ENCODE measurements at regions not wholly inside any gene's neighbourhood (a gene's known extent, or its start where the extent isn't known, plus 50 kb on each side); places are given as distances from the start of the nearest gene placed in this dataset.

- H3K4me3 ChIP-seq (replicated peaks; ENCODE audit: low read depth, low read length) = no peak overlapping the region
- H3K27me3 ChIP-seq (replicated peaks; ENCODE audit: control insufficient read depth, insufficient read depth, low read length) = no peaks in the 10 kb centered on the region
- TF ChIP-seq, protein P1, sequence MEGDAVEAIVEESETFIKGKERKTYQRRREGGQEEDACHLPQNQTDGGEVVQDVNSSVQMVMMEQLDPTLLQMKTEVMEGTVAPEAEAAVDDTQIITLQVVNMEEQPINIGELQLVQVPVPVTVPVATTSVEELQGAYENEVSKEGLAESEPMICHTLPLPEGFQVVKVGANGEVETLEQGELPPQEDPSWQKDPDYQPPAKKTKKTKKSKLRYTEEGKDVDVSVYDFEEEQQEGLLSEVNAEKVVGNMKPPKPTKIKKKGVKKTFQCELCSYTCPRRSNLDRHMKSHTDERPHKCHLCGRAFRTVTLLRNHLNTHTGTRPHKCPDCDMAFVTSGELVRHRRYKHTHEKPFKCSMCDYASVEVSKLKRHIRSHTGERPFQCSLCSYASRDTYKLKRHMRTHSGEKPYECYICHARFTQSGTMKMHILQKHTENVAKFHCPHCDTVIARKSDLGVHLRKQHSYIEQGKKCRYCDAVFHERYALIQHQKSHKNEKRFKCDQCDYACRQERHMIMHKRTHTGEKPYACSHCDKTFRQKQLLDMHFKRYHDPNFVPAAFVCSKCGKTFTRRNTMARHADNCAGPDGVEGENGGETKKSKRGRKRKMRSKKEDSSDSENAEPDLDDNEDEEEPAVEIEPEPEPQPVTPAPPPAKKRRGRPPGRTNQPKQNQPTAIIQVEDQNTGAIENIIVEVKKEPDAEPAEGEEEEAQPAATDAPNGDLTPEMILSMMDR (IDR thresholded peaks at IDR 0.05; ENCODE audit: insufficient read depth, low read length, poor library complexity, severe bottlenecking) = no peak
- no peak for DNase-seq (ENCODE audit: extremely low read depth, insufficient read length)
- H3K36me3 ChIP-seq (ENCODE audit: control insufficient read depth, insufficient read depth, low read length) = no peaks in the 10 kb centered on the region
Measured at GRCh38 chr19:31723101-31723500, 373.9 kb upstream of the TSHZ3 start.

GRCh38 chr19:31725051-31725450, 375.8 kb upstream of the TSHZ3 start:
- Histone ChIP-seq H3K27me3 (replicated peaks; ENCODE audit: control insufficient read depth, insufficient read depth, low read length) (no peaks in the 10 kb centered on the region), H3K4me3 (replicated peaks; ENCODE audit: low read depth, low read length) (no peak overlapping the region), H3K36me3 (ENCODE audit: control insufficient read depth, insufficient read depth, low read length) (no peaks in the 10 kb centered on the region)
- DNase-seq (ENCODE audit: extremely low read depth, insufficient read length) = no peak
- TF ChIP-seq, protein P1 (IDR thresholded peaks at IDR 0.05; ENCODE audit: insufficient read depth, low read length, poor library complexity, severe bottlenecking) = no peak

- Histone ChIP-seq H3K4me3 (replicated peaks; ENCODE audit: low read depth, low read length) (no peak overlapping the region), H3K27me3 (replicated peaks; ENCODE audit: control insufficient read depth, insufficient read depth, low read length) (no peaks in the 10 kb centered on the region), H3K36me3 (ENCODE audit: control insufficient read depth, insufficient read depth, low read length) (no peaks in the 10 kb centered on the region)
- DNase-seq (ENCODE audit: extremely low read depth, insufficient read length) = no peak
- TF ChIP-seq, protein P1 (IDR thresholded peaks at IDR 0.05; ENCODE audit: insufficient read depth, low read length, poor library complexity, severe bottlenecking) = no peak
Measured at GRCh38 chr19:31727536-31727935, 378.3 kb upstream of the TSHZ3 start.

- no peak for DNase-seq (ENCODE audit: extremely low read depth, insufficient read length)
- TF ChIP-seq, protein P1 (IDR thresholded peaks at IDR 0.05; ENCODE audit: insufficient read depth, low read length, poor library complexity, severe bottlenecking) = no peak
- H3K4me3 ChIP-seq (replicated peaks; ENCODE audit: low read depth, low read length) = no peak overlapping the region
- H3K27me3 ChIP-seq (replicated peaks; ENCODE audit: control insufficient read depth, insufficient read depth, low read length) = no peaks in the 10 kb centered on the region
- no peaks in the 10 kb centered on the region for H3K36me3 ChIP-seq (ENCODE audit: control insufficient read depth, insufficient read depth, low read length)
Measured at GRCh38 chr19:31730270-31730669, 381.0 kb upstream of the TSHZ3 start.

DNA sequence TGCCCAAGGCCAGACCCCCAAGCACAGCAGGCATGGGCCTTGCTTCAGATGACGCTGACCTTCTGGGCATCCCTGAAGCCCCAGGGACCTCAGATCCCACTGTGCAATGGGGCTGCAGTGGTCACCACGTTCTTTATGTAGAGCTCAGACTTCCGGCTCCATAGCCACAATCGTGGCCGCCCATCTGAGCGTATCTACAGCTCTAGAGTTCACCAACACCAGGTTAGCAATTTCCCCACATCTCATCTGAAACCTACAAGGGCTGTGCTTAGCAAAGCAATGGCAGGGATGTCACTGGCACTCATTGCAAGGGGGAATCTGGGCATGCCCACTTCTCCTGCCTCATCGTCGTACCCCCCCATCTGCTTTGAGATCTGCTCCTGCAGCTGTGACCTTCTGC, 384.4 kb upstream of the TSHZ3 start:
- H3K4me3 ChIP-seq (replicated peaks; ENCODE audit: low read depth, low read length) = no peak overlapping the region
- no peak for DNase-seq (ENCODE audit: extremely low read depth, insufficient read length)
- TF ChIP-seq, protein P1 (IDR thresholded peaks at IDR 0.05; ENCODE audit: insufficient read depth, low read length, poor library complexity, severe bottlenecking) = no peak
- no peaks in the 10 kb centered on the region for H3K36me3 ChIP-seq (ENCODE audit: control insufficient read depth, insufficient read depth, low read length)
- no peaks in the 10 kb centered on the region for H3K27me3 ChIP-seq (replicated peaks; ENCODE audit: control insufficient read depth, insufficient read depth, low read length)

GRCh38 chr19:31742249-31742648, 393.0 kb upstream of the TSHZ3 start:
- Histone ChIP-seq H3K4me3 (replicated peaks; ENCODE audit: low read depth, low read length) (no peak overlapping the region), H3K27me3 (replicated peaks; ENCODE audit: control insufficient read depth, insufficient read depth, low read length) (no peaks in the 10 kb centered on the region), H3K36me3 (ENCODE audit: control insufficient read depth, insufficient read depth, low read length) (no peaks in the 10 kb centered on the region)
- TF ChIP-seq, protein P1 (IDR thresholded peaks at IDR 0.05; ENCODE audit: insufficient read depth, low read length, poor library complexity, severe bottlenecking) = no peak
- DNase-seq (ENCODE audit: extremely low read depth, insufficient read length) = no peak
